Posterior vena cava (tissue), 2 donors: ENCODE measurements at regions not wholly inside any gene's neighbourhood (a gene's known extent, or its start where the extent isn't known, plus 50 kb on each side); places are given as distances from the start of the nearest gene placed in this dataset.

Source experiments
- DNase-seq: peaks from one replicate; pipeline ENCODE4 v3.0.0-alpha.2; 2020; ENCODE audit warnings: low spot score
- intact Hi-C, 2 donors: fragments of 100-400 bp; cut with DNase I; formaldehyde crosslinking; loops; one replicate each; pipeline versions ENCODE4 v1.14.1 to v1.14.2; 2022 to 2023
- microRNA-seq, 2 donors: library from miRNA; unstranded; fragments of <30 nt; microRNA quantifications; one replicate each; pipeline ENCODE4 v1.2.0, GENCODE V29; 2020 to 2021; ENCODE audit warnings: borderline microRNAs expressed in 2 of 2
- donor health status: DM: yes; HTN: yes; CAD: no.
- donor health status: DM: yes; HTN: yes; CAD: no.

DNA sequence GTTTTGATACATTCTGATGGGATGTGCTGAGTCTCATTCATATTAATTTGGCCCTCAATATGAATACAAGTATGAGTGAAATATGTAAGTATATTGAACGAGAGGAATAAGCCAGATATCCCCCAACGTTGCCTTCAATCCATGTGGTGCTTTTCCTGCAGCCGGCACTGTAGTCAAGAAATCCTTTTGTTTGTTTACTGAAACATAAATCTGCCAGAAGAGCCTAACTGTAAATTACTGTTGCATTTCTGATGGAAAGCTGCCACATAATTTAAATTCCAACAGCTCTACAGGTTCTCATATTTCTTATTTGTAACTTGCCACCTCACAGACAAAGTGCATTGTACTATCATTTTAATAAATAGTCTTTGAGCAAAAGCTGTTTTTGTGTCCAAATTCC is 314.0 kb downstream of the KBTBD8 start:
- no peak for DNase-seq
- intact Hi-C loops = no loop called here

GRCh38 chr3:67318162-67318561 is 320.1 kb downstream of the KBTBD8 start:
- intact Hi-C loops = no loop called here
- DNase-seq = no peak

GRCh38 chr3:67324554-67324953 is 326.4 kb downstream of the KBTBD8 start:
- intact Hi-C loops = no loop called here
- no peak for DNase-seq

Small RNA genes lying in the stretch of these regions (microRNA-seq; reads per million reads assigned to microRNA genes)
- gene MIR4272 = 0 reads per million in 2 donors
